ENCODE measurements at regions not wholly inside any gene's neighbourhood (a gene's known extent, or its start where the extent isn't known, plus 50 kb on each side); places are given as distances from the start of the nearest gene placed in this dataset.

DNA sequence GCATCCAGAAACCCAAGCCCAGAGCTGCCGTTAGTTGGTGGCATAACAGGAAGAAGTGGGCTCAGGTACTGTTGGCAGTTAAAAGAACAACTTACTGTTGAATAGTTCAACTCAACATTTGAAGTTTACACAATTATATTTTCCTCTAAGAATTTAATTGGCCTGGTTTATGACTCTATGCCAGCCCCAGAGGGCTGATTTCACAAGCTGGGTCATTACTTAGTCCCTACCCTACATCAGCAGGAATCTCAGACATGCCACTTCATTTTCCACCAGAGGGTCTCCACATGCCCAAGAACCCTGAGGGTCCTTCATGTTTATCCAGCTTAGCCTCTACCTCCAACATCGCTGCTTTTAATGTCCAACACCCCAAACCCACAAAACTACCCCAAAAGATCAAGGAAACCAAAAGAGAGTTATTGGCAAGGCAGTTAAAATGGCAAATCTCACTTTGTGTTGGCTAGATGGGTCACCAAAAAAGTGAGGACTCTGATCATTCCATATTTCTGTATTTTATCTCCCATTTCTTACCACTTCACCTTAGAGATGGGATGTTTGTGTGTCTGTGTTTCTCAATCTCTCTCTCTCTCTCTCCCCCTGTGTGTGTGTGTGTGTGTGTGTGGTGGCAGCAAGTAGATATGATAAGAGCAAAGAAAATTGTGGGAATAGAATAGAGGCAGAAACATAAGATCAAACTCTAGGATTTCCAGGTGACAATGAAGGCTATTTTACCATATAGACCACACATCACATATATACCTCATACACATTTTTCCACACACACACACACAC lies 112.5 kb upstream of the TBX18 start:
- TF ChIP-seq TCF12 (IDR thresholded peaks at IDR 0.05; ENCODE audit: low read depth) (no peak), EP300 (IDR thresholded peaks at IDR 0.05; ENCODE audit: borderline replicate concordance) (no peak)
- TF ChIP-seq, protein P1, sequence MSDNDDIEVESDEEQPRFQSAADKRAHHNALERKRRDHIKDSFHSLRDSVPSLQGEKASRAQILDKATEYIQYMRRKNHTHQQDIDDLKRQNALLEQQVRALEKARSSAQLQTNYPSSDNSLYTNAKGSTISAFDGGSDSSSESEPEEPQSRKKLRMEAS (IDR thresholded peaks at IDR 0.05), result no peak

Measured in Ishikawa (cell line).